Erythroblast (primary cell): ENCODE measurements at regions not wholly inside any gene's neighbourhood (a gene's known extent, or its start where the extent isn't known, plus 50 kb on each side); places are given as distances from the start of the nearest gene placed in this dataset.
"Not testable (repeated sequence)": the region's sequence is repeated elsewhere in the genome, so short reads cannot be mapped to it uniquely, and the experiment has no call there.

Experiments used
- GATA1 ChIP-seq: IDR thresholded peaks from 2 replicates; pipeline ENCODE4 v1.6.1; 2011; ENCODE audit warnings: low read depth, mild to moderate bottlenecking, control low read depth, low read length, moderate library complexity
- POLR2A ChIP-seq: IDR thresholded peaks from 2 replicates; pipeline ENCODE4 v1.6.1; 2011; ENCODE audit warnings: mild to moderate bottlenecking, low read length

- TF ChIP-seq POLR2A, GATA1: not testable (repeated sequence)
These were observed 80.6 kb upstream of the NOTCH2NLA start for GRCh38 chr1:146309427-146309826.
